B cell (primary cell): ENCODE measurements at regions not wholly inside any gene's neighbourhood (a gene's known extent, or its start where the extent isn't known, plus 50 kb on each side); places are given as distances from the start of the nearest gene placed in this dataset.

Experiments
- EZH2 ChIP-seq: IDR thresholded peaks from 2 replicates; pipeline ENCODE4 v1.6.1; 2012; ENCODE audit warnings: borderline replicate concordance, low read depth, mild to moderate bottlenecking, moderate library complexity, low read length; ENCODE audit not compliant: insufficient read depth, poor library complexity, severe bottlenecking
- TF ChIP-seq, protein P1 (sequence below): fragments of 200-600 bp; IDR thresholded peaks from one replicate; pipeline ENCODE4 v1.8.0; 2022; ENCODE audit warnings: antibody characterized with exemption, mild to moderate bottlenecking

DNA sequence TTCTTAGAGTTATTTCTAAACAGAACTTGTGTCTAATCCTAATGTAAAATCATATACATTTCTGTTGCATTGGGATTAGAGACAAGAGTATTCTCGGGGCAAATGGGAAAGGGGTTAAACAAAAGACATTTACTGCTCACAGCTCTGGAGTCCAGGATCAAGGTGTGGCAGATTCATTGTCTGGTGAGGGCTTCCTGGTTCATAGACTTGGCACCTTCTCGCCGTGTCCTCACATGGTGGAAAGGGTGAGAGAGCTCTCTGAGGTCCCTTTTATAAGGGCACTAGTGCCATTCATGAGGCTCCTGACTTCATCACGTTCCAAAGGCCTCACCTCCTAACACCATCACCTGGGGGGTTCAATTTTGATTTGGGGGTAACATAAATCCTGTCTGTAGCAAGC, 90.3 kb upstream of the PRKX start:
- TF ChIP-seq, protein P1, sequence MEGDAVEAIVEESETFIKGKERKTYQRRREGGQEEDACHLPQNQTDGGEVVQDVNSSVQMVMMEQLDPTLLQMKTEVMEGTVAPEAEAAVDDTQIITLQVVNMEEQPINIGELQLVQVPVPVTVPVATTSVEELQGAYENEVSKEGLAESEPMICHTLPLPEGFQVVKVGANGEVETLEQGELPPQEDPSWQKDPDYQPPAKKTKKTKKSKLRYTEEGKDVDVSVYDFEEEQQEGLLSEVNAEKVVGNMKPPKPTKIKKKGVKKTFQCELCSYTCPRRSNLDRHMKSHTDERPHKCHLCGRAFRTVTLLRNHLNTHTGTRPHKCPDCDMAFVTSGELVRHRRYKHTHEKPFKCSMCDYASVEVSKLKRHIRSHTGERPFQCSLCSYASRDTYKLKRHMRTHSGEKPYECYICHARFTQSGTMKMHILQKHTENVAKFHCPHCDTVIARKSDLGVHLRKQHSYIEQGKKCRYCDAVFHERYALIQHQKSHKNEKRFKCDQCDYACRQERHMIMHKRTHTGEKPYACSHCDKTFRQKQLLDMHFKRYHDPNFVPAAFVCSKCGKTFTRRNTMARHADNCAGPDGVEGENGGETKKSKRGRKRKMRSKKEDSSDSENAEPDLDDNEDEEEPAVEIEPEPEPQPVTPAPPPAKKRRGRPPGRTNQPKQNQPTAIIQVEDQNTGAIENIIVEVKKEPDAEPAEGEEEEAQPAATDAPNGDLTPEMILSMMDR: no peak
- no peak for TF ChIP-seq EZH2
